GM13976 (cell line): ENCODE measurements at regions not wholly inside any gene's neighbourhood (a gene's known extent, or its start where the extent isn't known, plus 50 kb on each side); places are given as distances from the start of the nearest gene placed in this dataset.
"Not testable (repeated sequence)": the region's sequence is repeated elsewhere in the genome, so short reads cannot be mapped to it uniquely, and the experiment has no call there.

ENCODE experiments used
- DNase-seq: peaks from one replicate; pipeline ENCODE4 v3.0.0; 2012; ENCODE audit warnings: low spot score
- in situ Hi-C: fragments of 300-500 bp; cut with MboI; formaldehyde crosslinking; loops from one replicate; pipeline ENCODE4 v1.12.0; 2022; ENCODE audit warnings: low sequenced_read_pairs, mixed read lengths, inconsistent platforms; ENCODE audit not compliant: unreplicated experiment
- TF ChIP-seq, protein P1 (sequence below): IDR thresholded peaks from 2 replicates; pipeline ENCODE4 v1.5.1; 2012; ENCODE audit warnings: borderline replicate concordance, mild to moderate bottlenecking; ENCODE audit not compliant: insufficient read depth; ENCODE audit errors: extremely low read depth, missing control alignments, control extremely low read depth

DNA sequence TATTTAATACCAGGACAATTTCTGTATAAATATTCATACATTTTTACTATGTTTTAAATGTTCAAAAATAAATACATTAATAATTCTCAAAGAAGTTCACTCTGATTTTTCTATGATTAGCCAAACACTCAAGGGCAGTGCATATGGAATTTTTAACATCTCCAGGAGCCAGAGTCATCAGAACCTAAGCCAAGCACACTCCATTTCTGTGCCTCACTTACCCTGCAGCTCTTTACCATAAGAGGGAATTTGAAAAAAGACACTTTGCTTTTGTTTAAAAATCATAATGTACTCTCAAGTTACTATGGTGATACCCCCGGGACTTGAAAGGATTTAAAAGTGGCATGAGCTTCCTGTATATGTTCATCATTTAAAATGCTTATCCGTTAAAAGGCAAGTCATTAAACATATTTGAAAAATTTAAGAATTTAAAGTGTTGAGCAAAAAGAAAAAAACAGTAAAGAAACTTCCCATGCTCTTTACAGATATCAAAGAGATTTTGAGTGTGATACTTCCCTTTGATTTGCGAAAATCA is 747.4 kb upstream of the NECTIN3 start:
- in situ Hi-C loops = no loop called here
- TF ChIP-seq, protein P1, sequence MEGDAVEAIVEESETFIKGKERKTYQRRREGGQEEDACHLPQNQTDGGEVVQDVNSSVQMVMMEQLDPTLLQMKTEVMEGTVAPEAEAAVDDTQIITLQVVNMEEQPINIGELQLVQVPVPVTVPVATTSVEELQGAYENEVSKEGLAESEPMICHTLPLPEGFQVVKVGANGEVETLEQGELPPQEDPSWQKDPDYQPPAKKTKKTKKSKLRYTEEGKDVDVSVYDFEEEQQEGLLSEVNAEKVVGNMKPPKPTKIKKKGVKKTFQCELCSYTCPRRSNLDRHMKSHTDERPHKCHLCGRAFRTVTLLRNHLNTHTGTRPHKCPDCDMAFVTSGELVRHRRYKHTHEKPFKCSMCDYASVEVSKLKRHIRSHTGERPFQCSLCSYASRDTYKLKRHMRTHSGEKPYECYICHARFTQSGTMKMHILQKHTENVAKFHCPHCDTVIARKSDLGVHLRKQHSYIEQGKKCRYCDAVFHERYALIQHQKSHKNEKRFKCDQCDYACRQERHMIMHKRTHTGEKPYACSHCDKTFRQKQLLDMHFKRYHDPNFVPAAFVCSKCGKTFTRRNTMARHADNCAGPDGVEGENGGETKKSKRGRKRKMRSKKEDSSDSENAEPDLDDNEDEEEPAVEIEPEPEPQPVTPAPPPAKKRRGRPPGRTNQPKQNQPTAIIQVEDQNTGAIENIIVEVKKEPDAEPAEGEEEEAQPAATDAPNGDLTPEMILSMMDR = no peak
- no peak for DNase-seq

DNA sequence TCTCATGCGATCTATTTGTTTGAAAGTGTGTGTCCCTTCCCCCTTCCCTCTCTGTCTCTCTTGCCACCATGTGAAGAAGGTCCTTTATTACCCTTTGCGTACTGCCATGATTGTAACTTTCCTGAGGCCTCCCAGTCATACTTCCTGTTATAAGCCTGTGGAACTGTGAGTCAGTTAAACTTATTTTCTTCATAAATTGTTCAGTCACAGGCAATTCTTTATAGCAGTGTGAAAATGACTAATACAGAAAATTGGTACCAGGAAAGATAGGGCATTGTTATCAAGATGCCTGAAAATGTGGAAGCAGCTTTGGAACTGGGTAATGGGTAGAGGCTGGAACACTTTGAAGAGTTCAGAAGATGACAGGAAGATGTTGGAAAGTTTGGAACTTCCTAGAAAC is 743.7 kb upstream of the NECTIN3 start:
- DNase-seq = no peak
- TF ChIP-seq, protein P1 = no peak
- in situ Hi-C loops = no loop called here

DNA sequence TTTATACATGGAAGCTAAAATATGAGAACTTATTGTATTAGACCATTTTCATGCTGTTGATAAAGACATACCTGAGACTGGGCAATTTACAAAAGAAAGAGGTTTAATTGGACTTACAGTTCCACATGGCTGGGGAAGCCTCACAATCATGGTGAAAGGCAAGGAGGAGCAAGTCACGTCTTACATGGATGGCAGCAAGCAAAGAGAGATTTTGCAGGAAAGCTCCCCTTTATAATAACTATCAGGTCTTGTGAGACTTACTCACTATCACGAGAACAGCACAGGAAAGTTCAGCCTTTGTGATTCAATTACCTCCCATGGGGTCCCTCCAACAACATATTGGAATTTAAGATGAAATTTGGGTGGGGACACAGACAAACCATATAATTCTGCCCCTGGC is 740.1 kb upstream of the NECTIN3 start:
- not testable (repeated sequence) for DNase-seq

DNA sequence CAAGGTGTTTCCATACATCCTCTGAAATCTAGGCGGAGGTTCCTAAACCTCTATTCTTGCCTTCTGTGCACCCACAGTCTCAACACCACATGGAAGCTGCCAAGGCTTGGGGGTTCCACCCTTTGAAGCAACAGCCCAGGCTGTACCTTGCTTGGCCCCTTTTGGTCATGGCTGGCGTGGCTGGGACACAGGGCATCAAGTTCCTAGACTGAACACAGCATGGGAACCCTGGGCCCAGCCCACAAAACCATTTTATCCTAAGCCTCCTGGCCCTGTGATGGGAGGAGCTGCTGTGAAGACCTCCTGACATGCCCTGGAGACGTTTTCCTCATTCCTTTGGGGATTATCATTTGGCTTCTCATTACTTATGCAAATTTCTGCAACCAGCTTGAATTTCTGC is 739.0 kb upstream of the NECTIN3 start:
- TF ChIP-seq, protein P1 = no peak
- in situ Hi-C loops = no loop called here
- DNase-seq = no peak

More for the DNA sequence above, 740.1 kb upstream of the NECTIN3 start:
- in situ Hi-C loops = not testable (repeated sequence)

DNA sequence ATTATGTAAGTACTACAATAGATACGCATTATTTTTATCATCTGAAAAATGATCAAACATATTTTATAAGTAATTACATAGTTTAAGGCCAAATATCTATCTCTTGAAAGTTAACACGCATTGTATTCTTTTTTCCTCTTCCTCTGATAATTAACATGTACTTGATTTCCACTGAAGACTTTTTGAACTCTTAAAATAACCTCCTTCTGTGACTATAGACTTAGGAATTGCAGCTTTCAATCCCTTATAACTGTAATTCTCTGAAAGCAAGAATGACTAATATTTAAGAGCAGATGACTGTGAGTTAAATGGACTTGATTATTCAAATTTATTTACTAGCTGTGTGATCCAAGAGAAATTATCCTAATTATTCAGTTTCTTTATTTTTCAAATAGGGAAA is 730.6 kb upstream of the NECTIN3 start:
- in situ Hi-C loops = no loop called here
- TF ChIP-seq, protein P1 = no peak
- DNase-seq = no peak

DNA sequence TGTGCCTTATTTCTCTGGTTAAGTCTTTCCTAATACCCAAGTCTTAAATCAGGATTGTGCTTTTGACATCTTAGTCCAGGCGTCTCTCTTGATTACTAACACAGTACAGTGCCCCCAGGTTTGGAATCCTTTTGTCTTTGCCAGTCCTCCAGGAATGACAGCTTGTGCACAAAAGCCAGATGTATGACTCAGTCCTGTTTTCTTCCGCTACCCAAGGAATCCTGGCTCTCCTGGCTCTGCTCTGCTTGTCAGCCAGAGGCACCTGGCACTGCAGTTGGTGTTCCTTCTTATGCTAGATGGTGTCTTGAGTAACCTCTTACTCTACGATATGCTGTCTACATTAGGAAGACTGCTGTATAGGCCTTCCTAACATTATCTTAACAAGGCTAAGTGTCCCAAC is 728.2 kb upstream of the NECTIN3 start:
- in situ Hi-C loops = no loop called here
- DNase-seq = no peak
- TF ChIP-seq, protein P1 = no peak

DNA sequence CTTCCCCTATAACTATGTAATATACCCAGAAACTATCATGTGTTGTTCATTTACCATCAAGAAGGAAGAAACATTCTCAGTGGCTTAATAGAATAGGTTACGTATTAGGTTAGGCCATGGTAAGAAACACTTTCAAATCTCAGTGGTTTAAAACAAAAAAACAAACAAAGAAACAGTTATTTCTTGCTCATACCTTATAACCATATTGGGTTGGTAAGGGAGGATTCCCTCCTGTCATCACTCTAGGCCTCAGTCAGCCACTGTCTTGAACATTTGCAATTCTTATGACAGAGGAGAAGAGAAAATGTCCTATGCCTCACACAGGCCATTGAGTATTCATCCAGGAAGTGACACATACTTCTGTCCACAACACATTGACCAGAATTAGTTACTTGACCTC is 727.7 kb upstream of the NECTIN3 start:
- TF ChIP-seq, protein P1 = no peak
- no peak for DNase-seq
- in situ Hi-C loops = no loop called here

DNA sequence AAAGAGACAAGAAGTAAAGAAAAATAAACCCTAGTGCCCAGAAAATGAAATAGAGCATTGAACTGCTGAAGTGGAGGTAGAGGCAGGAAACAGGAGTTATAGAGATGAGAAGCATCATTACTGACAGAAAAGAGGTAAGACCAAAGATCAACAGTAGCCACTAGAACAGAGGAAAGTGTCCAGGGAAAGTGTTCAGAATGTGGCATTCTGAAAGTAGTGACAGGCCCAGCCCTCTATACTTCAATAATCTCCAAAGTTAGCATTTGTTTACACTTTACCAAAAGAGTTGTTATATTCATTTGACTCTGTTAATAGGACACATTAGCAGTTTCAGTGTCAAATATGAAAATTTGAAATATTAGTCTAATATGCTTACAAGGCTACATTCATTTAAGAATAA is 727.1 kb upstream of the NECTIN3 start:
- in situ Hi-C loops = no loop called here
- TF ChIP-seq, protein P1 = no peak
- DNase-seq = no peak
